ENCODE measurements at regions not wholly inside any gene's neighbourhood (a gene's known extent, or its start where the extent isn't known, plus 50 kb on each side); places are given as distances from the start of the nearest gene placed in this dataset.

DNA sequence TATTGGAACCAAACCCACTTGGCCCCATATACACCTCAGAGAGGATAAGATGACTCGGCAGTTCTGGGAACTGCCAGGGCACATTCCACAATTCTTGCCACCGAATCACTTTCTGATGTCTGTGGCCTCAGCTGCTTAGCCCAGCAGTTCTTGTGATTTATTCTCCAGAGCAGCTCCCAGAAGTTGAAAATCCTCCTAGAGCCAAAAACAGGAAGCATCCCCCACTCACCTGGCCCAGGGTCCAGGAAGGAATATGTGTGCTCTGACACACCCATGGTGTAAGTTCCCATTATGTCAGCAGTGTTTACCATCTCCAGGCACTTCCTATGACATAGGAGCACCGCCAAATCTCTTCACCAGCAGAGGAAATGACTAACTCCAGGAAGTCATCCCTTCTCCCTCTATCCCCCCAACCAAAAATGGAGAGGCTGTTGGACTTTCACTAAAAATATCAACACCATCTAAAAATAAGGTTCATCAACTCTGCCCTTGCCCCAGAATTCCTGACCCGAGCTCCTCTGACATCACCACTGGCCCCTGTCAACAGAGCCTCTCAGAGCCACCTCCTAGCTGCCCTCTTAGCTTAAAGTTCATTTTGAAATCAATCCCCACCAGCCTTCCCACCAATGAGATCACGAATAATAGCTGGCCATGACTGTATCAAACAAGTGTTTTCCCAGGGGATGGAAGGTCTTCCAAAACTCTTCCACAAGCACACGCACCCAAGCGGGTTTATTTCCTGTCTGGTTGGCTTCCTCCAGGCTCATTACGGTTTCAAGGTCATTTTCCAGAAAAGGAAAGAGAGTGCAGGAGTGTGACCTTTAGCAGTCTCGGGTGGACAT is 223.1 kb upstream of the PARD3B start:
- TF ChIP-seq RFX5 (IDR thresholded peaks at IDR 0.05; ENCODE audit: low read depth, low read length) (no peak), ZNF558 (CRISPR knock-in tag; IDR thresholded peaks at IDR 0.05; ENCODE audit: borderline replicate concordance) (no peak), TAF1 (CRISPR knock-in tag; IDR thresholded peaks at IDR 0.05) (no peak), GZF1 (CRISPR knock-in tag; IDR thresholded peaks at IDR 0.05) (no peak)
- TF ChIP-seq, protein P1, sequence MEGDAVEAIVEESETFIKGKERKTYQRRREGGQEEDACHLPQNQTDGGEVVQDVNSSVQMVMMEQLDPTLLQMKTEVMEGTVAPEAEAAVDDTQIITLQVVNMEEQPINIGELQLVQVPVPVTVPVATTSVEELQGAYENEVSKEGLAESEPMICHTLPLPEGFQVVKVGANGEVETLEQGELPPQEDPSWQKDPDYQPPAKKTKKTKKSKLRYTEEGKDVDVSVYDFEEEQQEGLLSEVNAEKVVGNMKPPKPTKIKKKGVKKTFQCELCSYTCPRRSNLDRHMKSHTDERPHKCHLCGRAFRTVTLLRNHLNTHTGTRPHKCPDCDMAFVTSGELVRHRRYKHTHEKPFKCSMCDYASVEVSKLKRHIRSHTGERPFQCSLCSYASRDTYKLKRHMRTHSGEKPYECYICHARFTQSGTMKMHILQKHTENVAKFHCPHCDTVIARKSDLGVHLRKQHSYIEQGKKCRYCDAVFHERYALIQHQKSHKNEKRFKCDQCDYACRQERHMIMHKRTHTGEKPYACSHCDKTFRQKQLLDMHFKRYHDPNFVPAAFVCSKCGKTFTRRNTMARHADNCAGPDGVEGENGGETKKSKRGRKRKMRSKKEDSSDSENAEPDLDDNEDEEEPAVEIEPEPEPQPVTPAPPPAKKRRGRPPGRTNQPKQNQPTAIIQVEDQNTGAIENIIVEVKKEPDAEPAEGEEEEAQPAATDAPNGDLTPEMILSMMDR (CRISPR knock-in tag; IDR thresholded peaks at IDR 0.05), result no peak
- TF ChIP-seq, protein P2, sequence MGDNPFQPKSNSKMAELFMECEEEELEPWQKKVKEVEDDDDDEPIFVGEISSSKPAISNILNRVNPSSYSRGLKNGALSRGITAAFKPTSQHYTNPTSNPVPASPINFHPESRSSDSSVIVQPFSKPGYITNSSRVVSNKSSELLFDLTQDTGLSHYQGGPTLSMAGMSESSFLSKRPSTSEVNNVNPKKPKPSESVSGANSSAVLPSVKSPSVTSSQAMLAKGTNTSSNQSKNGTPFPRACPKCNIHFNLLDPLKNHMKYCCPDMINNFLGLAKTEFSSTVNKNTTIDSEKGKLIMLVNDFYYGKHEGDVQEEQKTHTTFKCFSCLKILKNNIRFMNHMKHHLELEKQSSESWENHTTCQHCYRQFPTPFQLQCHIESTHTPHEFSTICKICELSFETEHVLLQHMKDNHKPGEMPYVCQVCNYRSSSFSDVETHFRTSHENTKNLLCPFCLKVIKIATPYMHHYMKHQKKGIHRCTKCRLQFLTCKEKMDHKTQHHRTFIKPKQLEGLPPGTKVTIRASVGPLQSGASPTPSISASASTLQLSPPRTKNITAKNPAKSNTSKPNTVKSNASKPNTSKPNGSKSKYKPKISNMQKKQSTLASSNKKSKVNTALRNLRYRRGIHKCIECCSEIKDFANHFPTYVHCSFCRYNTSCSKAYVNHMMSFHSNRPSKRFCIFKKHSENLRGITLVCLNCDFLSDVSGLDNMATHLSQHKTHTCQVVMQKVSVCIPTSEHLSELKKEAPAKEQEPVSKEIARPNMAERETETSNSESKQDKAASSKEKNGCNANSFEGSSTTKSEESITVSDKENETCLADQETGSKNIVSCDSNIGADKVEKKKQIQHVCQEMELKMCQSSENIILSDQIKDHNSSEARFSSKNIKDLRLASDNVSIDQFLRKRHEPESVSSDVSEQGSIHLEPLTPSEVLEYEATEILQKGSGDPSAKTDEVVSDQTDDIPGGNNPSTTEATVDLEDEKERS (CRISPR knock-in tag; IDR thresholded peaks at IDR 0.05), result no peak
- TF ChIP-seq, protein P3, sequence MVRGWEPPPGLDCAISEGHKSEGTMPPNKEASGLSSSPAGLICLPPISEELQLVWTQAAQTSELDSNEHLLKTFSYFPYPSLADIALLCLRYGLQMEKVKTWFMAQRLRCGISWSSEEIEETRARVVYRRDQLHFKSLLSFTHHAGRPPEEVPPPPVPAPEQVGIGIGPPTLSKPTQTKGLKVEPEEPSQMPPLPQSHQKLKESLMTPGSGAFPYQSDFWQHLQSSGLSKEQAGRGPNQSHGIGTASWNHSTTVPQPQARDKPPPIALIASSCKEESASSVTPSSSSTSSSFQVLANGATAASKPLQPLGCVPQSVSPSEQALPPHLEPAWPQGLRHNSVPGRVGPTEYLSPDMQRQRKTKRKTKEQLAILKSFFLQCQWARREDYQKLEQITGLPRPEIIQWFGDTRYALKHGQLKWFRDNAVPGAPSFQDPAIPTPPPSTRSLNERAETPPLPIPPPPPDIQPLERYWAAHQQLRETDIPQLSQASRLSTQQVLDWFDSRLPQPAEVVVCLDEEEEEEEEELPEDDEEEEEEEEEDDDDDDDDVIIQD (CRISPR knock-in tag; IDR thresholded peaks at IDR 0.05; ENCODE audit: low read depth), result peak; percentile 77; the same call in 1 of the 2 replicates
